Neuronal stem cell (in vitro differentiated cells): ENCODE measurements at regions not wholly inside any gene's neighbourhood (a gene's known extent, or its start where the extent isn't known, plus 50 kb on each side); places are given as distances from the start of the nearest gene placed in this dataset.
"Not testable (repeated sequence)": the region's sequence is repeated elsewhere in the genome, so short reads cannot be mapped to it uniquely, and the experiment has no call there.

Source experiments
- DNase-seq: peaks from one replicate; pipeline ENCODE4 v3.0.0-alpha.2; 2013; ENCODE audit warnings: low spot score
- H2AFZ ChIP-seq: one replicate; pipeline ENCODE4 v1.6.1; 2013; ENCODE audit warnings: mild to moderate bottlenecking, low read length, inconsistent platforms
- H2AK5ac ChIP-seq: 2 replicates; pipeline ENCODE4 v1.6.1; 2013; ENCODE audit warnings: low read depth, mild to moderate bottlenecking, inconsistent platforms, low read length, moderate library complexity, mixed read lengths
- H2BK120ac ChIP-seq: 2 replicates; pipeline ENCODE4 v1.6.1; 2013; ENCODE audit warnings: low read depth, mild to moderate bottlenecking, inconsistent platforms, low read length, moderate library complexity, mixed read lengths
- H2BK12ac ChIP-seq: one replicate; pipeline ENCODE4 v1.6.1; 2013; ENCODE audit warnings: low read length, inconsistent platforms
- H2BK15ac ChIP-seq: 2 replicates; pipeline ENCODE4 v1.6.1; 2013; ENCODE audit warnings: mild to moderate bottlenecking, low read length, inconsistent platforms, mixed read lengths
- H2BK5ac ChIP-seq: one replicate; pipeline ENCODE4 v1.6.1; 2013; ENCODE audit warnings: inconsistent platforms, mild to moderate bottlenecking, low read length, moderate library complexity
- H3K14ac ChIP-seq: one replicate; pipeline ENCODE4 v1.6.1; 2013; ENCODE audit warnings: low read length, inconsistent platforms
- H3K18ac ChIP-seq: 2 replicates; pipeline ENCODE4 v1.6.1; 2013; ENCODE audit warnings: low read length, inconsistent platforms
- H3K23ac ChIP-seq: 2 replicates; pipeline ENCODE4 v1.6.1; 2013; ENCODE audit warnings: low read depth, mild to moderate bottlenecking, mixed read lengths, low read length, inconsistent platforms; ENCODE audit not compliant: poor library complexity
- H3K27ac ChIP-seq: replicated peaks from 3 replicates; pipeline ENCODE4 v1.5.1; 2013; ENCODE audit warnings: low read length, inconsistent platforms
- H3K27me3 ChIP-seq, 3 experiments: 2 replicates each; pipeline ENCODE4 v1.6.1; 2013; ENCODE audit warnings: low read length in 3 of 3, mild to moderate bottlenecking in 2 of 3, inconsistent platforms in 1 of 3, low read depth in 1 of 3, mixed read lengths in 1 of 3, moderate library complexity in 1 of 3; ENCODE audit not compliant: control insufficient read depth in 3 of 3, insufficient read depth in 3 of 3
- H3K36me3 ChIP-seq, 2 donors: replicated peaks in 1 of 2; 2 replicates each; pipeline ENCODE4 v1.6.1; 2013; ENCODE audit warnings: low read length in 2 of 2; ENCODE audit not compliant: control insufficient read depth in 2 of 2, insufficient read depth in 2 of 2
- H3K4ac ChIP-seq: 2 replicates; pipeline ENCODE4 v1.6.1; 2013; ENCODE audit warnings: inconsistent platforms, mild to moderate bottlenecking, low read length, moderate library complexity
- H3K4me1 ChIP-seq, 2 donors: 1 replicate in 1 of 2; 2 replicates in 1 of 2; pipeline ENCODE4 v1.6.1; 2013; ENCODE audit warnings: low read length in 2 of 2, low read depth in 1 of 2; ENCODE audit not compliant: control insufficient read depth in 2 of 2, insufficient read depth in 1 of 2
- H3K4me2 ChIP-seq: one replicate; pipeline ENCODE4 v1.6.1; 2013; ENCODE audit warnings: mild to moderate bottlenecking, low read length, inconsistent platforms; ENCODE audit not compliant: insufficient read depth, poor library complexity, severe bottlenecking
- H3K4me3 ChIP-seq, 2 donors: 2 replicates each; pipeline ENCODE4 v1.5.1; 2013; ENCODE audit warnings: low read length in 2 of 2, mild to moderate bottlenecking in 2 of 2, inconsistent platforms in 1 of 2, moderate library complexity in 1 of 2
- H3K79me1 ChIP-seq: one replicate; pipeline ENCODE4 v1.6.1; 2013; ENCODE audit warnings: low read depth, mild to moderate bottlenecking, inconsistent platforms, low read length, moderate library complexity
- H3K9ac ChIP-seq: one replicate; pipeline ENCODE4 v1.6.1; 2013; ENCODE audit warnings: mild to moderate bottlenecking, low read depth, low read length, inconsistent platforms; ENCODE audit not compliant: poor library complexity
- H3K9me3 ChIP-seq, 2 donors: replicated peaks in 1 of 2; 2 replicates each; pipeline versions ENCODE3 to v1.6.1; 2013; ENCODE audit warnings: low read length in 2 of 2, mild to moderate bottlenecking in 2 of 2, inconsistent platforms in 1 of 2, low read depth in 1 of 2, mixed read lengths in 1 of 2, moderate library complexity in 1 of 2; ENCODE audit not compliant: control insufficient read depth in 2 of 2, insufficient read depth in 1 of 2
- H4K8ac ChIP-seq: one replicate; pipeline ENCODE4 v1.6.1; 2013; ENCODE audit warnings: low read depth, mild to moderate bottlenecking, inconsistent platforms, low read length, moderate library complexity
- H4K91ac ChIP-seq: one replicate; pipeline ENCODE4 v1.6.1; 2013; ENCODE audit warnings: low read length, low read depth, mild to moderate bottlenecking, inconsistent platforms; ENCODE audit not compliant: poor library complexity
- WGBS, 2 donors: extraction: QIAGEN DNeasy Blood & Tissue Kit; methylation state at CpG; one replicate each; pipeline ENCODE4 v1.1.7; 2013; ENCODE audit warnings: missing lambda C conversion rate in 2 of 2, mixed read lengths in 1 of 2; ENCODE audit not compliant: insufficient read length in 2 of 2, insufficient replicate concordance in 1 of 2; ENCODE audit errors: extremely low coverage in 2 of 2; 5-methylcytosine and 5-hydroxymethylcytosine counted together

DNA sequence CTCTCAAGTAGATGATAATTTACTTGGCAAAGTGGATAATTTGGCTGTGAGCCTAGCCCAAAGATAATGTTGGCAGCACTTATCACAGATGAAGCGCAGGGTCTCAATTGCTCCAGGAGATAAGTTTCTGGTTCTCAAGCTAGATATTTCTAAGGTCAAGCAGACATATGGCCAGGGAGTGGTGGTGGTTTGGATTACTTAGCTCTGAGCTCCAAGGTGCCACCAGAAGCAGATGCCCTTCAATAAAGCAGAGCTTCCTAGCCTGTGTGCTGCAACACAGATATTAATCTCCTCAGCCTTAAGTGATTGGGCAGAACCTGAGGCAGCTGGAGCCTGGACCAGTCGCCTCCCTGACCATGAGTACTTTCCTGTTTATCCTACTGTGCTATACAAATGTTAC lies 79.2 kb upstream of the NALF2 start:
- H3K9me3 ChIP-seq = no peaks in the 10 kb centered on the region
- H3K79me1 ChIP-seq = no peaks in the 10 kb centered on the region
- no peak overlapping the region for H2BK15ac ChIP-seq
- H3K36me3 ChIP-seq = no peaks in the 10 kb centered on the region
- no CpG with 5 or more reads among the region's 2 CpGs for WGBS, 2 donors
- H2AK5ac ChIP-seq = no peak overlapping the region
- no peak for DNase-seq
- H4K8ac ChIP-seq = no peak overlapping the region
- no peak overlapping the region for H4K91ac ChIP-seq
- H3K4me2 ChIP-seq = no peak overlapping the region
- no peak overlapping the region for H2BK12ac ChIP-seq
- H3K18ac ChIP-seq = no peak overlapping the region
- no peak overlapping the region for H3K14ac ChIP-seq
- no peak overlapping the region for H2AFZ ChIP-seq
- no peak overlapping the region for H2BK120ac ChIP-seq
- no peak overlapping the region for H3K4ac ChIP-seq
- H3K27ac ChIP-seq = no peak overlapping the region
- no peak overlapping the region for H3K23ac ChIP-seq
- no peak overlapping the region for H2BK5ac ChIP-seq
- H3K9ac ChIP-seq = no peak overlapping the region
- H3K4me1 ChIP-seq = peaks cover 0 to 6% of the 10 kb centered on the region in 2 donors
- peaks cover 0 to 11% (median 0%) of the 10 kb centered on the region in 3 experiments for H3K27me3 ChIP-seq
- H3K4me3 ChIP-seq = no peak overlapping the region

DNA sequence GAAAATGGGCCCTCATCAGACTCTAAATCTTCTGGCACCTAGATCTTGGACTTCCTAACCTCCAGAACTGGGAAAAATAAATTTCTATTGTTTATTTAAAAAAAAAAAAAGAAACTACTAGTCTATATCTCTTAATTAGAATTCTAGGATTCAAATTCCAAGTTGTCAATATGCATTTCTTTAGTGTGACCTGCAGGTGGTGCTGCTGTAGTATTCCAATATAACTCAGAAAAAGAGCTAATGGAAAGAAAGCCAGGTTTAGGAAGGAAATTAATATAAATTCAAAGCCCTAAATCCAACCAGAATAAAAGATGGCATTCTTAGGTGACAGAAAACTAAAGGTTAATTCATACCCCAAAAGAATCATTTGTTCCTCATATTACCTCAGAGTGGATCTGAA lies 80.0 kb upstream of the NALF2 start:
- no peak overlapping the region for H4K91ac ChIP-seq
- no peak overlapping the region for H3K4me3 ChIP-seq
- H3K4me2 ChIP-seq = no peak overlapping the region
- no peak overlapping the region for H2BK120ac ChIP-seq
- no peak overlapping the region for H3K18ac ChIP-seq
- H2BK5ac ChIP-seq = no peak overlapping the region
- H3K27ac ChIP-seq = no peak overlapping the region
- H3K23ac ChIP-seq = no peak overlapping the region
- H3K79me1 ChIP-seq = no peaks in the 10 kb centered on the region
- H3K9ac ChIP-seq = no peak overlapping the region
- no peak overlapping the region for H2BK12ac ChIP-seq
- H3K14ac ChIP-seq = no peak overlapping the region
- DNase-seq = no peak
- H3K4me1 ChIP-seq = peaks cover 0 to 2% of the 10 kb centered on the region in 2 donors
- H4K8ac ChIP-seq = no peak overlapping the region
- no peak overlapping the region for H2AFZ ChIP-seq
- peaks cover 0 to 7% (median 0%) of the 10 kb centered on the region in 3 experiments for H3K27me3 ChIP-seq
- H3K36me3 ChIP-seq = no peaks in the 10 kb centered on the region
- no peak overlapping the region for H3K4ac ChIP-seq
- H3K9me3 ChIP-seq = no peaks in the 10 kb centered on the region
- H2AK5ac ChIP-seq = no peak overlapping the region
- H2BK15ac ChIP-seq = no peak overlapping the region

DNA sequence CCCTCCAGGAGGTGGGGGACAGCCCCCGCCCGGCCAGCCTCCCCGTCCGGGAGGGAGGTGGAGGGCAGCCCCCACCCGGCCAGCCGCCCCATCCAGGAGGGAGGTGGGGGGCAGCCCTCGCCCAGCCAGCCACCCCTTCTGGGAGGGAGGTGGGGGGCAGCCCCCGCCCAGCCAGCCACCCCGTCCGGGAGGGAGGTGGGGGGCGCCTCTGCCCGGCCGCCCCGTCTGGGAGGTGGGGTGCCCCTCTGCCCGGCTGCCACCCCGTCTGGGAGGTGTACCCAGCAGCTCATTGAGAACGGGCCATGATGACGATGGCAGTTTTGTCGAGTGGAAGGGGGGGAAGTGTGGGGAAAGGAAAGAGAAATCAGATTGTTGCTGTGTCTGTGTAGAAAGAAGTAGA lies 81.9 kb upstream of the NALF2 start:
- not testable (repeated sequence) for H2AFZ ChIP-seq, H3K4me2 ChIP-seq, DNase-seq, H3K23ac ChIP-seq, H3K27me3 ChIP-seq, H3K9me3 ChIP-seq, H3K79me1 ChIP-seq, H3K9ac ChIP-seq, H2AK5ac ChIP-seq, H4K8ac ChIP-seq, H2BK120ac ChIP-seq, H4K91ac ChIP-seq, H3K36me3 ChIP-seq, H3K4me3 ChIP-seq, H3K14ac ChIP-seq, H3K18ac ChIP-seq, H2BK15ac ChIP-seq, H2BK12ac ChIP-seq, H3K4ac ChIP-seq, H3K27ac ChIP-seq, H3K4me1 ChIP-seq, H2BK5ac ChIP-seq
- whole genome bisulfite sequencing, 2 donors = no CpG with 5 or more reads among the region's 19 CpGs

DNA sequence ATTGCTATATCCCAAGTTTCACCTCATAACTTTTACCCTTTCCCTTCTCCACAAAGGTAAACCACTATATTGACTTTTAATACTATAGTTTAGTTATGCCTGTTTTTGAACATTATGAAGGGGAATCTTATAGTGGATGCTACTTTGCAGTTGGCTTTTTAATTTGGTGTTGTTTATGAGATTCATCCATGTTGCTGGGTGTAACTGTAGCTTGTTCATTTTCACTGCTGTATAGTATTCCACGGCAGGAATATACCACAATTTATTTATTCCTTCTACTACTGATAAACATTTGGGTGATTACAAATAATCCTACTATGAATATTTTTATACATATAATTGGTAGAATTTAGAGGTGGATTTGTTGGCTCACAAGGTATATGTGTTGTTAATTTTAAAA lies 88.4 kb upstream of the NALF2 start:
- Histone ChIP-seq H3K18ac (no peak overlapping the region), H2AFZ (no peak overlapping the region), H2BK15ac (no peak overlapping the region), H4K91ac (no peak overlapping the region), H3K4me3 (no peak overlapping the region), H3K14ac (no peak overlapping the region), H3K9ac (no peak overlapping the region), H2BK12ac (no peak overlapping the region), H3K9me3 (no peaks in the 10 kb centered on the region), H3K4me2 (no peak overlapping the region), H3K36me3 (no peaks in the 10 kb centered on the region), H2AK5ac (no peak overlapping the region), H3K4ac (no peak overlapping the region), H2BK120ac (no peak overlapping the region), H4K8ac (no peak overlapping the region), H3K27me3 (no peaks in the 10 kb centered on the region), H3K23ac (no peak overlapping the region), H2BK5ac (no peak overlapping the region), H3K4me1 (no peaks in the 10 kb centered on the region), H3K27ac (no peak overlapping the region), H3K79me1 (no peaks in the 10 kb centered on the region)
- no peak for DNase-seq
- WGBS, 2 donors = no CpG with 5 or more reads among the region's 1 CpG
